GM21529 (cell line): ENCODE measurements at regions not wholly inside any gene's neighbourhood (a gene's known extent, or its start where the extent isn't known, plus 50 kb on each side); places are given as distances from the start of the nearest gene placed in this dataset.

ENCODE experiments used
- ATAC-seq: cut with Tn5 transposase; IDR thresholded peaks from one replicate; pipeline ENCODE4 v1.9.1; 2021; ENCODE audit not compliant: unreplicated experiment

GRCh38 chr1:149841597-149842238 is 57.6 kb upstream of the BOLA1 start:
- peak; percentile 36 for ATAC-seq

- peak; percentile 60 for ATAC-seq
Observed at GRCh38 chr1:149842458-149843064, 56.8 kb upstream of the BOLA1 start.

GRCh38 chr1:149843431-149844041 is 55.8 kb upstream of the BOLA1 start:
- ATAC-seq: no peak

- ATAC-seq: no peak
Observed at GRCh38 chr1:149844101-149844500, 55.3 kb upstream of the BOLA1 start.

- ATAC-seq: no peak
Observed at GRCh38 chr1:149844650-149845255, 54.6 kb upstream of the BOLA1 start.

GRCh38 chr1:149845416-149845815 is 54.0 kb upstream of the BOLA1 start:
- ATAC-seq: no peak

- ATAC-seq: no peak
Observed at GRCh38 chr1:149846042-149846441, 53.3 kb upstream of the BOLA1 start.

- no peak for ATAC-seq
Observed at GRCh38 chr1:149846593-149847466, 52.5 kb upstream of the BOLA1 start.

GRCh38 chr1:149848340-149849110 is 50.8 kb upstream of the BOLA1 start:
- ATAC-seq: no peak

- ATAC-seq: no peak
Observed at GRCh38 chr1:149849111-149849946, 50.0 kb upstream of the BOLA1 start.
